Right lobe of liver (tissue), 4 donors: ENCODE measurements at regions not wholly inside any gene's neighbourhood (a gene's known extent, or its start where the extent isn't known, plus 50 kb on each side); places are given as distances from the start of the nearest gene placed in this dataset.

Experiments
- CTCF ChIP-seq, 4 donors: fragments of 200-600 bp in 3 of 4; fragments of 450-650 bp in 1 of 4; IDR thresholded peaks; one replicate each; pipeline versions ENCODE4 v1.5.1 to v1.8.0; 2016 to 2022; ENCODE audit warnings: antibody characterized with exemption in 4 of 4, mild to moderate bottlenecking in 2 of 4
- POLR2A ChIP-seq: fragments of 450-650 bp; IDR thresholded peaks from one replicate; pipeline ENCODE4 v1.6.1; 2017; ENCODE audit warnings: antibody characterized with exemption, mild to moderate bottlenecking
- donor health status: DM: no; HTN: no; CAD: no.
- donor health status: DM: no; HTN: no; CAD: no.
- donor health status: DM: no; HTN: yes; CAD: no.

GRCh38 chr2:124241-124880 lies 78.1 kb upstream of the FAM110C start:
- TF ChIP-seq CTCF (IDR thresholded peaks at IDR 0.05): no peak
- no peak for TF ChIP-seq POLR2A
